ENCODE measurements at regions not wholly inside any gene's neighbourhood (a gene's known extent, or its start where the extent isn't known, plus 50 kb on each side); places are given as distances from the start of the nearest gene placed in this dataset.

DNA sequence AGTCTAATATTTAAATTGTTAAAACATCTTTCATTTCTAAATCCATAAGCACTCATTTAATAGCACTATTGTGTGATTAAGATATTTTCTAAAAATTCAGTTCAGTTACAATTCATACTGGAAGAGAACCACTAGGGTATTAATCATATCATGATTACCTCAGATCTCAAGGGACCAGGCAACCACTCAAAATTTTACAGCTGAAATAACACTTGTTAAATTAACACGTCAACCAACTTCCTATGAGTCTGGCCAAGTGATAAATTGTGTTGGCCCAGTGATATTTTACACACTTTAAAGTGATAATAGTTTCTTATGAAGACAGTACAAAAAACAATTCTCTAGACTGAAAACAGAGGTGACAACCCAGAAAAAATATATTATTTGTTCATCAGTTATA lies 869.0 kb upstream of the ADGRB3 start:
- H3K9me3 Mint-ChIP-seq, result peaks cover 6% of the 10 kb centered on the region; the same call in 1 of the 2 replicates
- H3K4me3 Mint-ChIP-seq, result no peak overlapping the region
- H3K27me3 Mint-ChIP-seq (ENCODE audit: insufficient read depth), result no peaks in the 10 kb centered on the region
- no peaks in the 10 kb centered on the region for H3K36me3 Mint-ChIP-seq (ENCODE audit: low read depth)
- no peak overlapping the region for H3K27ac Mint-ChIP-seq
- H3K4me1 Mint-ChIP-seq (ENCODE audit: low read depth), result no peaks in the 10 kb centered on the region
- TF ChIP-seq CTCF (IDR thresholded peaks at IDR 0.05), result no peak
- no peak for DNase-seq

DNA sequence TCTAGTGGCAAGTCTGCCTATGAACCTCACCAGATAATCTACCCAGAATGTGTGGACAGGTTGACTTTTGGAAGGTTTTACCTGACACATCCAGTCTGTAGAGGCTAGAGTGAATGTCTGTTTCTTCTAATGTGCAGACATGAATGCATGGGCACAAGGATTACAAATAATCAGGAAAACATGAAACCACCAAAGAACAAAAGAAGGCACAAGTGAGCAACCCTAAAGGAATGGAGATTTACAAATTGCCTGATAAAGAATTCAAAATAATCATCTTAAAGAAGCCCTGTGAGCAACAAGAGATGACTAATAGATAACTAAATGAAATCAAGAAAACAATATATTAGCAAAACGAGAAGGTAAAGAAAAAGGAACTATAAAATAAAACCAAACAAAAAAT lies 876.1 kb upstream of the ADGRB3 start:
- H3K9me3 Mint-ChIP-seq, result peaks cover 17% of the 10 kb centered on the region

DNA sequence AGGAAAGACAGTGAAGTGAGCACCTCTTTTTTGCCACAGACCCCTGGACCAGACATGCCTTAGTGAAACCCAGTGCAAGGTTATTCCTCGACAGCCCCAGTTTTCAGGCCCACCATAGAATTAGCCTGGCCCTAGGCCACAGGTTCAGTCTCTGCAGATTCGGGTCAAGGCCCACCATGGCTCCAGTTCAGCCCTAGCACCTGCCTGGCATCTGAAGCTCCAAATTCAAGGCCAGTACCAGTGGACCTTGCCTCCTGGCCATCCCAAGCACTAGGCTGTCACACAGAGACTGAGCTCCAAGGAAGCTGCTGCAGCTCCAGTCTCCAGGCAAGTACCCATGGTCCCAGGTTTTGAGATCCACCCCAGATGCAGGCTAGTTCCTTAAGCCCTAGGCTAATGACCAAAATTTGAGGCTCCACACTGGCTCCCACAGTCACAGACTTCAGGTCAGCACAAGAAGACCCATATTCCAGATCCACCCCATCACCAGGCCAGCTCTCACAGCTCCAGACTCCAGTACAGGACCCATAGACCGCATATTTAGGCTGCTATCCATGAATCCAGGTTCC lies 877.5 kb upstream of the ADGRB3 start:
- H3K4me1 Mint-ChIP-seq (ENCODE audit: low read depth), result no peaks in the 10 kb centered on the region

More for the DNA sequence above, 876.1 kb upstream of the ADGRB3 start:
- Mint-ChIP-seq H3K4me3 (no peak overlapping the region), H3K36me3 (ENCODE audit: low read depth) (no peaks in the 10 kb centered on the region; the same call in 1 of the 2 replicates), H3K27me3 (ENCODE audit: insufficient read depth) (no peaks in the 10 kb centered on the region), H3K4me1 (ENCODE audit: low read depth) (no peaks in the 10 kb centered on the region), H3K27ac (no peak overlapping the region)
- no peak for DNase-seq
- TF ChIP-seq CTCF (IDR thresholded peaks at IDR 0.05), result no peak

DNA sequence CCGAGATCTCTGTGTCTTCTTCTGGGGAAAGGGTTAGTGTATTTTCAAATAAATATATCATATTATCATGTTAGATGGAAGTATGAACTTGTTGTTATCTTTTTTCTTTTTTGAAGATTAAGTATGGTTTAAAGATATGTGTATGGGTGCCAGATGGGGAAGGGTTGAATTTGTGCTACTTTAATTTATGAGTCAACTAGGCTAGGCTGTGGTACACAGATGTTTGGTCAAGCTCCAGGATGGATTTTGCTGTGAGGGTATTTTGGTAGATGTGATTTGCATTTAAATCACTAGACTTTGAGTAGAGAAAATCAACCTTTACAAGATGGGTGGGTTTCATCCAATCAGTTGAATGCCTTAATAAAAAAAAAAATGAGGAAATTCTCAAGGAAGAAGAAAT lies 886.6 kb upstream of the ADGRB3 start:
- peaks cover 11% of the 10 kb centered on the region for H3K9me3 Mint-ChIP-seq
- no peaks in the 10 kb centered on the region for H3K27me3 Mint-ChIP-seq (ENCODE audit: insufficient read depth)
- no peaks in the 10 kb centered on the region for H3K4me1 Mint-ChIP-seq (ENCODE audit: low read depth)
- DNase-seq, result no peak
- H3K36me3 Mint-ChIP-seq (ENCODE audit: low read depth), result no peaks in the 10 kb centered on the region
- TF ChIP-seq CTCF (IDR thresholded peaks at IDR 0.05), result no peak
- no peak overlapping the region for H3K4me3 Mint-ChIP-seq
- no peak overlapping the region for H3K27ac Mint-ChIP-seq

More for the DNA sequence above, 877.5 kb upstream of the ADGRB3 start:
- H3K27ac Mint-ChIP-seq, result no peak overlapping the region
- DNase-seq, result no peak
- H3K36me3 Mint-ChIP-seq (ENCODE audit: low read depth), result no peaks in the 10 kb centered on the region; the same call in 1 of the 2 replicates
- no peak for TF ChIP-seq CTCF (IDR thresholded peaks at IDR 0.05)
- H3K27me3 Mint-ChIP-seq (ENCODE audit: insufficient read depth), result no peaks in the 10 kb centered on the region
- H3K4me3 Mint-ChIP-seq, result no peak overlapping the region
- H3K9me3 Mint-ChIP-seq, result peaks cover 17% of the 10 kb centered on the region

GRCh38 chr6:67736816-67737215 lies 898.3 kb upstream of the ADGRB3 start:
- Mint-ChIP-seq H3K27me3 (ENCODE audit: insufficient read depth) (no peaks in the 10 kb centered on the region), H3K27ac (no peak overlapping the region), H3K36me3 (ENCODE audit: low read depth) (peaks cover 5% of the 10 kb centered on the region; the same call in 1 of the 2 replicates), H3K9me3 (peaks cover 24% of the 10 kb centered on the region), H3K4me1 (ENCODE audit: low read depth) (no peaks in the 10 kb centered on the region; the same call in 1 of the 2 replicates), H3K4me3 (no peak overlapping the region)
- DNase-seq, result no peak
- no peak for TF ChIP-seq CTCF (IDR thresholded peaks at IDR 0.05)
